IMR-90 (cell line): ENCODE measurements at regions not wholly inside any gene's neighbourhood (a gene's known extent, or its start where the extent isn't known, plus 50 kb on each side); places are given as distances from the start of the nearest gene placed in this dataset.

Experiments used
- ATAC-seq: fragments of 200-7000 bp; cut with Tn5 transposase; 2 replicates; pipeline ENCODE4 v1.9.1; 2020; ENCODE audit warnings: low read depth, mild to moderate bottlenecking, moderate library complexity
- BruUV-seq: library from RNA; stranded (reverse); fragments of 400-500 nt; replicated peaks from 2 replicates; lab custom pipeline; 2021; lab: Mats Ljungman, UMichigan
- CTCF ChIA-PET: fragments of 300-600 bp; formaldehyde crosslinking; extraction: SDS; loops from one replicate; lab custom pipeline; 2021; ENCODE audit warnings: antibody characterized with exemption; lab: Yijun Ruan, JAX
- POLR2A ChIA-PET: fragments of 300-600 bp; sonication (Branson Sonifier 250); formaldehyde crosslinking; loops from one replicate; lab custom pipeline; 2022; ENCODE audit warnings: antibody characterized with exemption; ENCODE audit not compliant: unreplicated experiment; lab: Charles Lee
- DNase-seq: peaks from one replicate; pipeline ENCODE4 v3.0.0; 2013
- H2AFZ ChIP-seq: replicated peaks from 2 replicates; pipeline ENCODE3; 2013; ENCODE audit warnings: low read length, mild to moderate bottlenecking; ENCODE audit not compliant: poor library complexity
- H2AK5ac ChIP-seq: 2 replicates; pipeline ENCODE4 v1.6.1; 2013; ENCODE audit warnings: low read depth, low read length, inconsistent platforms
- H2AK9ac ChIP-seq: replicated peaks from 2 replicates; pipeline ENCODE3; 2013; ENCODE audit warnings: mild to moderate bottlenecking, low read depth, low read length, moderate library complexity; ENCODE audit not compliant: poor library complexity
- H2BK120ac ChIP-seq: 2 replicates; pipeline ENCODE4 v1.6.1; 2013; ENCODE audit warnings: low read depth, low read length, inconsistent platforms
- H2BK15ac ChIP-seq: 3 replicates; pipeline ENCODE4 v1.6.1; 2013; ENCODE audit warnings: low read depth, low read length, inconsistent platforms
- H2BK20ac ChIP-seq: 2 replicates; pipeline ENCODE4 v1.6.1; 2013; ENCODE audit warnings: low read depth, mild to moderate bottlenecking, inconsistent platforms, low read length, moderate library complexity
- H2BK5ac ChIP-seq: 2 replicates; pipeline ENCODE4 v1.6.1; 2013; ENCODE audit warnings: mild to moderate bottlenecking, low read depth, low read length, inconsistent platforms; ENCODE audit not compliant: poor library complexity, severe bottlenecking
- H3K14ac ChIP-seq: replicated peaks from 2 replicates; pipeline ENCODE4 v1.6.1; 2013; ENCODE audit warnings: low read depth, low read length, inconsistent platforms
- H3K18ac ChIP-seq: 2 replicates; pipeline ENCODE4 v1.6.1; 2013; ENCODE audit warnings: low read depth, low read length, control low read depth
- H3K23ac ChIP-seq: 2 replicates; pipeline ENCODE4 v1.6.1; 2013; ENCODE audit warnings: low read depth, low read length, inconsistent platforms
- H3K27ac ChIP-seq: 2 replicates; pipeline ENCODE4 v1.5.1; 2013; ENCODE audit warnings: mild to moderate bottlenecking, control low read depth, low read length; ENCODE audit not compliant: insufficient read depth
- H3K27me3 ChIP-seq: 2 replicates; pipeline ENCODE4 v1.6.1; 2013; ENCODE audit warnings: low read length; ENCODE audit not compliant: control insufficient read depth, insufficient read depth
- H3K36me3 ChIP-seq: 2 replicates; pipeline ENCODE4 v1.6.1; 2013; ENCODE audit warnings: low read length, mixed read lengths; ENCODE audit not compliant: control insufficient read depth, insufficient read depth
- H3K4ac ChIP-seq: 2 replicates; pipeline ENCODE4 v1.6.1; 2013; ENCODE audit warnings: low read depth, low read length, inconsistent platforms
- H3K4me1 ChIP-seq: 2 replicates; pipeline ENCODE4 v1.6.1; 2013; ENCODE audit warnings: low read length, mixed read lengths; ENCODE audit not compliant: control insufficient read depth, insufficient read depth
- H3K4me2 ChIP-seq: 2 replicates; pipeline ENCODE4 v1.6.1; 2013; ENCODE audit warnings: low read depth, mild to moderate bottlenecking, control low read depth, low read length, moderate library complexity
- H3K4me3 ChIP-seq: 2 replicates; pipeline ENCODE4 v1.5.1; 2013; ENCODE audit warnings: low read depth, mild to moderate bottlenecking, control low read depth, low read length, moderate library complexity; ENCODE audit not compliant: insufficient read depth
- H3K56ac ChIP-seq: 2 replicates; pipeline ENCODE4 v1.6.1; 2013; ENCODE audit warnings: low read length, inconsistent platforms; ENCODE audit not compliant: insufficient read depth; ENCODE audit errors: extremely low read depth
- H3K79me1 ChIP-seq, 2 experiments: 2 replicates each; pipeline ENCODE4 v1.6.1; 2013; ENCODE audit warnings: low read length in 2 of 2, inconsistent platforms in 1 of 2, low read depth in 1 of 2
- H3K9ac ChIP-seq: 2 replicates; pipeline ENCODE4 v1.6.1; 2013; ENCODE audit warnings: low read depth, low read length, control low read depth
- H3K9me1 ChIP-seq: 2 replicates; pipeline ENCODE4 v1.6.1; 2013; ENCODE audit warnings: low read length, inconsistent platforms; ENCODE audit not compliant: insufficient read depth
- H3K9me3 ChIP-seq: 2 replicates; pipeline ENCODE4 v1.6.1; 2013; ENCODE audit warnings: low read length; ENCODE audit not compliant: control insufficient read depth, insufficient read depth
- H4K20me1 ChIP-seq: 2 replicates; pipeline ENCODE4 v1.6.1; 2013; ENCODE audit warnings: low read length, inconsistent platforms; ENCODE audit not compliant: insufficient read depth
- H4K5ac ChIP-seq: 2 replicates; pipeline ENCODE4 v1.6.1; 2013; ENCODE audit warnings: mild to moderate bottlenecking, low read depth, low read length, control low read depth
- H4K8ac ChIP-seq, 2 experiments: 2 replicates each; pipeline ENCODE4 v1.6.1; 2013; ENCODE audit warnings: low read depth in 2 of 2, low read length in 2 of 2, control low read depth in 1 of 2, inconsistent platforms in 1 of 2
- H4K91ac ChIP-seq: 2 replicates; pipeline ENCODE4 v1.6.1; 2013; ENCODE audit warnings: low read depth, low read length, inconsistent platforms; ENCODE audit not compliant: insufficient read depth
- CEBPB ChIP-seq: IDR thresholded peaks from 2 replicates; pipeline ENCODE4 v1.6.1; 2012; ENCODE audit warnings: low read depth, low read length, improper control_type of control experiment
- RCOR1 ChIP-seq: IDR thresholded peaks from 2 replicates; pipeline ENCODE4 v1.6.1; 2012; ENCODE audit warnings: mild to moderate bottlenecking, low read length, improper control_type of control experiment; ENCODE audit not compliant: insufficient replicate concordance
- SMC3 ChIP-seq: fragments of 150-350 bp; IDR thresholded peaks from 2 replicates; pipeline ENCODE4 v1.6.1; 2016; ENCODE audit warnings: low read depth, mild to moderate bottlenecking, antibody characterized with exemption, low read length, moderate library complexity
- WGBS, 2 experiments: methylation state at CpG; one replicate each; pipeline versions ENCODE4 v1.1.5 to v1.1.7; 2013; ENCODE audit warnings: missing lambda C conversion rate in 2 of 2; ENCODE audit not compliant: insufficient read length in 1 of 2; ENCODE audit errors: extremely low coverage in 2 of 2; 5-methylcytosine and 5-hydroxymethylcytosine counted together
- dilution Hi-C: fragments of 300-500 bp; cut with HindIII; formaldehyde crosslinking; loops from one replicate; pipeline ENCODE4 v1.14.3; 2018; ENCODE audit warnings: low sequenced_read_pairs; ENCODE audit not compliant: unreplicated experiment
- in situ Hi-C: fragments of 300-500 bp; cut with MboI; formaldehyde crosslinking; loops from 3 replicates; pipeline ENCODE4 v1.14.3; 2019; ENCODE audit warnings: low sequenced_read_pairs, inconsistent platforms, mixed read lengths
- intact Hi-C: fragments of 100-400 bp; cut with micrococcal nuclease; formaldehyde crosslinking; loops from 2 replicates; pipeline ENCODE4 v1.10.0; 2022
- TF ChIP-seq, protein P1 (sequence below): conservative IDR thresholded peaks from 2 replicates; pipeline ENCODE4 v1.5.1; 2012; ENCODE audit warnings: mild to moderate bottlenecking, low read depth, low read length, improper control_type of control experiment

DNA sequence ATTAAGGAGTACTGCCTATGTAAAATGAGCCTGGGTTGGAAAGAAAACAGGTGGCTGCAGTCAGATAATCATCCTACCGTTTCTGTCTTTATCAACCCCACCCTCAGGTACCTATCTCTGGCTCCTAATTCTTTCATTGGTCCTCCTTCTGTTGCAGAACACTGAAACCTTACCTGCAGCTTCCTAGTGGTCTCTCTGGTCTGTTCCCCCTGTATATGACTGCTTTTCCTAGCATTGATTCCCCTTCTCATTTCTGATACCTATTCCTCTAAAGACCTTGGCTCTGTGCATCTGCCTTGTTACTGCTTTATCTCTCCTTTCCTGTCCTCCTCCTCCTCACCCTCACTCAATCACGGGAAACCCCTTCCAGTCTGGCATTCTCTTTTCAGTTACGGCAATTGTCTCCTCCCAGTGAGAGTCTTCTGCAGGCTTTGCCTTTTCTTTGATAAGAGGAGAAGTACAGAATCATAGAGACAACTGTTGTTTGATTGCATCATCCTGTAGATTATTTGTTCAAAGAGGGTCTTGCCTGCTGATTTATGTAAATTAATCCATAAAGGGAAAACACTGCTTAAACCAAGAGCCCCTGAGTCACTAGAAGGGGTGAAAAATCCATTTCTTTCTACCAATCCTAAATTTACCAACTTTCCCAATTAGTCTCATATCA, 301.2 kb downstream of the AASDHPPT start:
- Histone ChIP-seq H3K27me3 (no peaks in the 10 kb centered on the region), H2BK120ac (no peak overlapping the region), H4K5ac (0 out of 2 replicates have a peak overlapping the region, but pooled peaks have one; percentile 19), H3K23ac (no peak overlapping the region), H3K36me3 (no peaks in the 10 kb centered on the region; the same call in 1 of the 2 replicates), H3K27ac (no peak overlapping the region), H3K79me1 (no peaks in the 10 kb centered on the region), H2AFZ (no peak overlapping the region), H4K8ac (no peak overlapping the region), H3K18ac (no peak overlapping the region; the same call in 1 of the 2 replicates), H3K4me2 (no peak overlapping the region), H3K14ac (0 out of 2 replicates have a peak overlapping the region, but pooled peaks have one; percentile 72), H3K56ac (no peak overlapping the region), H4K91ac (no peak overlapping the region; the same call in 1 of the 2 replicates), H3K9ac (no peak overlapping the region), H2AK9ac (no peak overlapping the region), H2BK5ac (no peak overlapping the region), H2BK20ac (no peak overlapping the region), H3K9me3 (no peaks in the 10 kb centered on the region), H3K9me1 (no peaks in the 10 kb centered on the region), H2AK5ac (0 out of 2 replicates have a peak overlapping the region, but pooled peaks have one; percentile 24), H3K4me3 (no peak overlapping the region), H3K4ac (no peak overlapping the region), H3K4me1 (no peaks in the 10 kb centered on the region; the same call in 1 of the 2 replicates), H4K20me1 (no peaks in the 10 kb centered on the region), H2BK15ac (peak overlapping the region; percentile 48; the same call in 1 of the 3 replicates)
- CTCF ChIA-PET, result no interaction called here
- intact Hi-C loops, result loop anchor here (5.0 kb wide), 2 partner anchors 49 to 104 kb away; no protein-coding TSS in a partner anchor
- dilution Hi-C loops, result no loop called here
- POLR2A ChIA-PET, result no interaction called here
- in situ Hi-C loops, result no loop called here
- no TSS peak for BruUV-seq
- peak; percentile 65 for TF ChIP-seq CEBPB
- TF ChIP-seq, protein P1, sequence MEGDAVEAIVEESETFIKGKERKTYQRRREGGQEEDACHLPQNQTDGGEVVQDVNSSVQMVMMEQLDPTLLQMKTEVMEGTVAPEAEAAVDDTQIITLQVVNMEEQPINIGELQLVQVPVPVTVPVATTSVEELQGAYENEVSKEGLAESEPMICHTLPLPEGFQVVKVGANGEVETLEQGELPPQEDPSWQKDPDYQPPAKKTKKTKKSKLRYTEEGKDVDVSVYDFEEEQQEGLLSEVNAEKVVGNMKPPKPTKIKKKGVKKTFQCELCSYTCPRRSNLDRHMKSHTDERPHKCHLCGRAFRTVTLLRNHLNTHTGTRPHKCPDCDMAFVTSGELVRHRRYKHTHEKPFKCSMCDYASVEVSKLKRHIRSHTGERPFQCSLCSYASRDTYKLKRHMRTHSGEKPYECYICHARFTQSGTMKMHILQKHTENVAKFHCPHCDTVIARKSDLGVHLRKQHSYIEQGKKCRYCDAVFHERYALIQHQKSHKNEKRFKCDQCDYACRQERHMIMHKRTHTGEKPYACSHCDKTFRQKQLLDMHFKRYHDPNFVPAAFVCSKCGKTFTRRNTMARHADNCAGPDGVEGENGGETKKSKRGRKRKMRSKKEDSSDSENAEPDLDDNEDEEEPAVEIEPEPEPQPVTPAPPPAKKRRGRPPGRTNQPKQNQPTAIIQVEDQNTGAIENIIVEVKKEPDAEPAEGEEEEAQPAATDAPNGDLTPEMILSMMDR, result no peak
- TF ChIP-seq RCOR1, result no peak
- no peak for TF ChIP-seq SMC3
- no peak for ATAC-seq
- WGBS, 2 experiments, result 0% methylated on average over 1 of the region's 3 CpGs; no CpG with 5 or more reads in 1 of the 2 experiments
- DNase-seq, result no peak
